ENCODE measurements at regions not wholly inside any gene's neighbourhood (a gene's known extent, or its start where the extent isn't known, plus 50 kb on each side); places are given as distances from the start of the nearest gene placed in this dataset.

- H3K4me3 ChIP-seq: no peak overlapping the region
- H3K4me1 ChIP-seq: peaks cover 0 to 24% (median 13%) of the 10 kb centered on the region in 4 donors
- TF ChIP-seq EP300 (IDR thresholded peaks at IDR 0.05) (no peak), POLR2AphosphoS5 (IDR thresholded peaks at IDR 0.05) (no peak), POLR2A (IDR thresholded peaks at IDR 0.05; ENCODE audit: low read depth) (no peak)
- TF ChIP-seq, protein P1, sequence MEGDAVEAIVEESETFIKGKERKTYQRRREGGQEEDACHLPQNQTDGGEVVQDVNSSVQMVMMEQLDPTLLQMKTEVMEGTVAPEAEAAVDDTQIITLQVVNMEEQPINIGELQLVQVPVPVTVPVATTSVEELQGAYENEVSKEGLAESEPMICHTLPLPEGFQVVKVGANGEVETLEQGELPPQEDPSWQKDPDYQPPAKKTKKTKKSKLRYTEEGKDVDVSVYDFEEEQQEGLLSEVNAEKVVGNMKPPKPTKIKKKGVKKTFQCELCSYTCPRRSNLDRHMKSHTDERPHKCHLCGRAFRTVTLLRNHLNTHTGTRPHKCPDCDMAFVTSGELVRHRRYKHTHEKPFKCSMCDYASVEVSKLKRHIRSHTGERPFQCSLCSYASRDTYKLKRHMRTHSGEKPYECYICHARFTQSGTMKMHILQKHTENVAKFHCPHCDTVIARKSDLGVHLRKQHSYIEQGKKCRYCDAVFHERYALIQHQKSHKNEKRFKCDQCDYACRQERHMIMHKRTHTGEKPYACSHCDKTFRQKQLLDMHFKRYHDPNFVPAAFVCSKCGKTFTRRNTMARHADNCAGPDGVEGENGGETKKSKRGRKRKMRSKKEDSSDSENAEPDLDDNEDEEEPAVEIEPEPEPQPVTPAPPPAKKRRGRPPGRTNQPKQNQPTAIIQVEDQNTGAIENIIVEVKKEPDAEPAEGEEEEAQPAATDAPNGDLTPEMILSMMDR (IDR thresholded peaks at IDR 0.05): no peak
- peak overlapping the region in 2 of 4 donors; percentile 37 to 40 for H3K27ac ChIP-seq (replicated peaks in 1 of 4)
- no peaks in the 10 kb centered on the region for H3K36me3 ChIP-seq
- peak; percentile 84 for DNase-seq (ENCODE audit: extremely low spot score)
- WGBS: 61% methylated on average over 9 of the region's 10 CpGs
- no peaks in the 10 kb centered on the region for H3K9me3 ChIP-seq
- H3K27me3 ChIP-seq: no peaks in the 10 kb centered on the region
- intact Hi-C loops (cut with DNase I): no loop called here
Measured at GRCh38 chr16:66188917-66189725, 177.4 kb upstream of the CDH5 start.

- H3K27me3 ChIP-seq: no peaks in the 10 kb centered on the region
- no peak overlapping the region for H3K4me3 ChIP-seq
- peaks cover 0 to 24% (median 13%) of the 10 kb centered on the region in 4 donors for H3K4me1 ChIP-seq
- no peak for TF ChIP-seq EP300 (IDR thresholded peaks at IDR 0.05)
- TF ChIP-seq, protein P1 (IDR thresholded peaks at IDR 0.05): no peak
- TF ChIP-seq POLR2AphosphoS5 (IDR thresholded peaks at IDR 0.05): no peak
- no peak for TF ChIP-seq POLR2A (IDR thresholded peaks at IDR 0.05; ENCODE audit: low read depth)
- no peak for DNase-seq (ENCODE audit: extremely low spot score)
- intact Hi-C loops (cut with DNase I): no loop called here
- 88% methylated on average over 4 of the region's 4 CpGs for WGBS
- H3K9me3 ChIP-seq: no peaks in the 10 kb centered on the region
- no peak overlapping the region for H3K27ac ChIP-seq (replicated peaks in 1 of 4)
- no peaks in the 10 kb centered on the region for H3K36me3 ChIP-seq
Measured at GRCh38 chr16:66186251-66186785, 180.2 kb upstream of the CDH5 start.

GRCh38 chr16:66182592-66182991 lies 183.9 kb upstream of the CDH5 start:
- H3K4me3 ChIP-seq: no peak overlapping the region
- H3K9me3 ChIP-seq: peaks cover 0 to 7% (median 0%) of the 10 kb centered on the region in 4 donors
- no peaks in the 10 kb centered on the region for H3K36me3 ChIP-seq
- no peak overlapping the region for H3K27ac ChIP-seq (replicated peaks in 1 of 4)
- H3K4me1 ChIP-seq: no peaks in the 10 kb centered on the region
- WGBS: 94% methylated on average over 4 of the region's 4 CpGs
- TF ChIP-seq EP300 (IDR thresholded peaks at IDR 0.05) (no peak), POLR2AphosphoS5 (IDR thresholded peaks at IDR 0.05) (no peak)
- DNase-seq (ENCODE audit: extremely low spot score): no peak
- intact Hi-C loops (cut with DNase I): no loop called here
- H3K27me3 ChIP-seq: no peaks in the 10 kb centered on the region

DNA sequence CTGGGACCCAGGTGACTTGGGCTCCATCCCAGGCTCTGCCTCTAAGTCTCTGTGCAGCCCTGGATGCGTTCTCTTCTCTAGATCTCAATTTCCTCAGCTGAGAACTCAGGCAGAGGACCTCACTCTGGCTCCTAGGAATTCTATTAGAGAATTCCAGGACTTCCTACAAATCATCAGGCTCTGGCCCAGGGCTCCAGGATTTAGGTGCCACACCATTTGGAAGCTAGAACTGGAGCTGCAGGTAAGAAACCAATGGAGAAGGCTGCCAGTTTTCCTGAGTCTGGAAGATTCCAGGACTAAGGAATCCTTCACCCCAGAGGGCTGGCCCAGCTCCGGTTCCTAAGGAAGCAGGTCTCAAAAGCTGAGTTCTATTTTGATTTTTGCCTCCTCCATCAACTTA lies 189.8 kb upstream of the CDH5 start:
- H3K4me1 ChIP-seq: no peaks in the 10 kb centered on the region
- TF ChIP-seq EP300 (IDR thresholded peaks at IDR 0.05) (no peak), POLR2A (IDR thresholded peaks at IDR 0.05; ENCODE audit: low read depth) (no peak), POLR2AphosphoS5 (IDR thresholded peaks at IDR 0.05) (no peak)
- TF ChIP-seq, protein P1 (IDR thresholded peaks at IDR 0.05): no peak
- 100% methylated on average over 2 of the region's 2 CpGs for WGBS
- DNase-seq (ENCODE audit: extremely low spot score): no peak
- H3K27ac ChIP-seq (replicated peaks in 1 of 4): no peak overlapping the region
- H3K4me3 ChIP-seq: no peak overlapping the region
- no peaks in the 10 kb centered on the region for H3K27me3 ChIP-seq
- peaks cover 0 to 7% (median 0%) of the 10 kb centered on the region in 4 donors for H3K9me3 ChIP-seq
- intact Hi-C loops (cut with DNase I): no loop called here
- H3K36me3 ChIP-seq: no peaks in the 10 kb centered on the region

- H3K36me3 ChIP-seq: no peaks in the 10 kb centered on the region
- TF ChIP-seq POLR2AphosphoS5 (IDR thresholded peaks at IDR 0.05) (no peak), EP300 (IDR thresholded peaks at IDR 0.05) (no peak), POLR2A (IDR thresholded peaks at IDR 0.05; ENCODE audit: low read depth) (no peak)
- TF ChIP-seq, protein P1 (IDR thresholded peaks at IDR 0.05): no peak
- H3K9me3 ChIP-seq: peaks cover 0 to 7% (median 0%) of the 10 kb centered on the region in 4 donors
- no peak overlapping the region for H3K4me3 ChIP-seq
- intact Hi-C loops (cut with DNase I): no loop called here
- no peaks in the 10 kb centered on the region for H3K27me3 ChIP-seq
- H3K4me1 ChIP-seq: no peaks in the 10 kb centered on the region
- DNase-seq (ENCODE audit: extremely low spot score): no peak
- H3K27ac ChIP-seq (replicated peaks in 1 of 4): no peak overlapping the region
- WGBS: over 99% methylated on average over 7 of the region's 7 CpGs
Measured at GRCh38 chr16:66176111-66176510, 190.4 kb upstream of the CDH5 start.
